ENCODE measurements at regions not wholly inside any gene's neighbourhood (a gene's known extent, or its start where the extent isn't known, plus 50 kb on each side); places are given as distances from the start of the nearest gene placed in this dataset.
"Not testable (repeated sequence)": the region's sequence is repeated elsewhere in the genome, so short reads cannot be mapped to it uniquely, and the experiment has no call there.

DNA sequence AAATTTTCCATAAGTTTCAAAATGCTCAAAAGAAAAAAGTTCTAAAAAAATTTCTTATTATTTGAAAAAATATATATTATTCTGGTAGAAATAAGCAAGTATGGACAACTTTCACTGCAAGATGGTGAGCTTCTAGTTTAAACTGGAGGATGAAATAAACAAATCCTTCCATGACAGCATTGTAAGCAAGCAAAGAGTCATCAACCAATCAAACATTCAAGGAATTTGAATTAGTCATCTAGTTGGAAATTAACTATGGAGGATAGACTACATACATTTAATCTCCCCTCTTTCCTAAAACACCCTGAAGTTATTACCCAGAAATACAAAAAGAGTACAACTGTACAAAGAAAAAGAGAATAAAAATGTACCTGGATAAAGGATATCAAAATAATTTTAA, 51.0 kb upstream of the IRX5 start:
- no peak for TF ChIP-seq Cebpa-rat (IDR thresholded peaks at IDR 0.05)
- no peak overlapping the region for H3K27ac ChIP-seq
- no peak overlapping the region for H3K4me2 ChIP-seq
- no peaks in the 10 kb centered on the region for H4K20me1 ChIP-seq
- H3K9ac ChIP-seq, result no peak overlapping the region
- no peaks in the 10 kb centered on the region for H3K27me3 ChIP-seq
- peaks cover 0 to 13% (median 11%) of the 10 kb centered on the region in 11 experiments; a peak in 17 of 22 replicates for H3K9me3 ChIP-seq (replicated peaks in 1 of 11)
- H3K4me3 ChIP-seq, result no peak overlapping the region
- no peaks in the 10 kb centered on the region for H3K36me3 ChIP-seq
- peaks cover 0 to 5% (median 0%) of the 10 kb centered on the region in 10 experiments; a peak in 1 of 20 replicates for H3K4me1 ChIP-seq

GRCh38 chr16:54878301-54878700, 52.4 kb upstream of the IRX5 start:
- Histone ChIP-seq H3K9ac (no peak overlapping the region), H3K27ac (no peak overlapping the region), H3K4me1 (peaks cover 0 to 5% (median 0%) of the 10 kb centered on the region in 10 experiments; a peak in 1 of 20 replicates), H3K27me3 (no peaks in the 10 kb centered on the region), H3K9me3 (replicated peaks in 1 of 11) (peaks cover 0 to 13% (median 0%) of the 10 kb centered on the region in 11 experiments; a peak in 9 of 22 replicates), H4K20me1 (no peaks in the 10 kb centered on the region), H3K4me2 (peak overlapping the region in 2 of 11 experiments; percentile 5 to 19; a peak in 1 of 22 replicates), H3K4me3 (no peak overlapping the region), H3K36me3 (no peaks in the 10 kb centered on the region)
- TF ChIP-seq Cebpa-rat (IDR thresholded peaks at IDR 0.05), result no peak

GRCh38 chr16:54875443-54875842, 55.2 kb upstream of the IRX5 start:
- Histone ChIP-seq H3K36me3 (no peaks in the 10 kb centered on the region), H3K27ac (no peak overlapping the region), H3K9me3 (replicated peaks in 1 of 11) (peaks cover 0 to 38% (median 0%) of the 10 kb centered on the region in 11 experiments; a peak in 11 of 22 replicates), H3K9ac (no peak overlapping the region), H4K20me1 (no peaks in the 10 kb centered on the region), H3K27me3 (no peaks in the 10 kb centered on the region), H3K4me2 (no peak overlapping the region), H3K4me3 (no peak overlapping the region), H3K4me1 (peaks cover 0 to 5% (median 0%) of the 10 kb centered on the region in 10 experiments; a peak in 1 of 20 replicates)
- TF ChIP-seq Cebpa-rat (IDR thresholded peaks at IDR 0.05), result no peak

- H3K27me3 ChIP-seq, H4K20me1 ChIP-seq, H3K36me3 ChIP-seq, H3K4me1 ChIP-seq, H3K27ac ChIP-seq, H3K9ac ChIP-seq, H3K4me3 ChIP-seq: not testable (repeated sequence)
- H3K4me2 ChIP-seq, result peak overlapping the region in 1 of 11 experiments; percentile 15; a peak in 1 of 22 replicates
- peaks cover 0 to 38% (median 0%) of the 10 kb centered on the region in 11 experiments; a peak in 11 of 22 replicates for H3K9me3 ChIP-seq (replicated peaks in 1 of 11)
Measured at GRCh38 chr16:54873716-54874373, 56.8 kb upstream of the IRX5 start.

DNA sequence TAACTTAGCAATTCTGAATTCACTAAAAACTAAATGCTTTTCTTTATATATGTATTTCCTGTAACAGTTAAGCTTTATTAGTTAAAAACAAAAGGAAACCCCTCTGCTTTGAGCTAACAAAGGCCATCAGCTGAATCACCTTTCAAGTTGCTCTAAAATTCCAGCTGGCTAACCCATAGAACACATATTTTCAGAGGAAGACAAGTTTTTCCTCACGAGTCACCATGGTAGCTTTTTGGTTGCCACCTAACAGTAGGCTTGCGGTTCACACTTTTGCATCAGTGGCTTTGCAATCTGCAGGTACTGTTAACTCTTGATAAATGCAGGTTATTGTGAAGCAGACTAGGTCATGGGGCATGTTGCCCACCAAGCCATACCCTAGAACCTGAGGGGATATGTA, 57.6 kb upstream of the IRX5 start:
- H3K27me3 ChIP-seq, result no peaks in the 10 kb centered on the region
- no peak overlapping the region for H3K4me3 ChIP-seq
- no peak overlapping the region for H3K27ac ChIP-seq
- no peaks in the 10 kb centered on the region for H3K36me3 ChIP-seq
- H3K9ac ChIP-seq, result no peak overlapping the region
- H3K4me1 ChIP-seq, result peaks cover 0 to 4% (median 0%) of the 10 kb centered on the region in 10 experiments; a peak in 1 of 20 replicates
- no peak for TF ChIP-seq Cebpa-rat (IDR thresholded peaks at IDR 0.05)
- H3K9me3 ChIP-seq (replicated peaks in 1 of 11), result peaks cover 0 to 38% (median 0%) of the 10 kb centered on the region in 11 experiments; a peak in 11 of 22 replicates
- no peaks in the 10 kb centered on the region for H4K20me1 ChIP-seq
- no peak overlapping the region for H3K4me2 ChIP-seq

GRCh38 chr16:54870151-54870550, 60.5 kb upstream of the IRX5 start:
- Histone ChIP-seq H4K20me1 (no peaks in the 10 kb centered on the region), H3K4me2 (no peak overlapping the region), H3K4me3 (no peak overlapping the region), H3K27ac (no peak overlapping the region), H3K9me3 (replicated peaks in 1 of 11) (peaks cover 0 to 38% (median 8%) of the 10 kb centered on the region in 11 experiments; a peak in 13 of 22 replicates), H3K9ac (no peak overlapping the region), H3K27me3 (no peaks in the 10 kb centered on the region), H3K4me1 (0 out of 20 replicates have a peak, but pooled peaks cover 0 to 4% (median 0%) of the 10 kb centered on the region in 10 experiments), H3K36me3 (no peaks in the 10 kb centered on the region)
- no peak for TF ChIP-seq Cebpa-rat (IDR thresholded peaks at IDR 0.05)

- Histone ChIP-seq H3K4me2 (no peak overlapping the region), H3K36me3 (no peaks in the 10 kb centered on the region), H3K27me3 (no peaks in the 10 kb centered on the region), H3K27ac (no peak overlapping the region), H3K9ac (no peak overlapping the region), H3K4me1 (no peaks in the 10 kb centered on the region), H4K20me1 (no peaks in the 10 kb centered on the region), H3K9me3 (replicated peaks in 1 of 11) (peaks cover 0 to 16% (median 0%) of the 10 kb centered on the region in 11 experiments; a peak in 8 of 22 replicates), H3K4me3 (no peak overlapping the region)
- TF ChIP-seq Cebpa-rat (IDR thresholded peaks at IDR 0.05), result no peak
Measured at GRCh38 chr16:54867302-54867832, 63.3 kb upstream of the IRX5 start.

GRCh38 chr16:54862529-54862928, 68.1 kb upstream of the IRX5 start:
- H3K4me1 ChIP-seq, result no peaks in the 10 kb centered on the region
- no peaks in the 10 kb centered on the region for H3K27me3 ChIP-seq
- no peak for TF ChIP-seq Cebpa-rat (IDR thresholded peaks at IDR 0.05)
- no peaks in the 10 kb centered on the region for H4K20me1 ChIP-seq
- H3K36me3 ChIP-seq, result no peaks in the 10 kb centered on the region
- no peak overlapping the region for H3K4me3 ChIP-seq
- no peak overlapping the region for H3K4me2 ChIP-seq
- H3K27ac ChIP-seq, result no peak overlapping the region
- H3K9me3 ChIP-seq (replicated peaks in 1 of 11), result peaks cover 0 to 9% (median 0%) of the 10 kb centered on the region in 11 experiments; a peak in 4 of 22 replicates
- H3K9ac ChIP-seq, result no peak overlapping the region

- Histone ChIP-seq H3K4me1 (no peaks in the 10 kb centered on the region), H3K9ac (no peak overlapping the region), H3K27ac (no peak overlapping the region), H4K20me1 (no peaks in the 10 kb centered on the region), H3K36me3 (no peaks in the 10 kb centered on the region), H3K4me2 (no peak overlapping the region), H3K4me3 (no peak overlapping the region), H3K27me3 (no peaks in the 10 kb centered on the region), H3K9me3 (replicated peaks in 1 of 11) (peaks cover 6 to 16% (median 11%) of the 10 kb centered on the region in 11 experiments; a peak in 18 of 22 replicates)
- TF ChIP-seq Cebpa-rat (IDR thresholded peaks at IDR 0.05), result no peak
Measured at GRCh38 chr16:54856871-54857270, 73.8 kb upstream of the IRX5 start.
